ENCODE measurements at regions not wholly inside any gene's neighbourhood (a gene's known extent, or its start where the extent isn't known, plus 50 kb on each side); places are given as distances from the start of the nearest gene placed in this dataset.

GRCh38 chr18:68150961-68151360, 563.9 kb downstream of the TMX3 start:
- Histone ChIP-seq H3K4me3 (no peak overlapping the region), H3K36me3 (no peaks in the 10 kb centered on the region), H3K9me3 (no peaks in the 10 kb centered on the region), H3K4me1 (no peaks in the 10 kb centered on the region), H3K27me3 (no peaks in the 10 kb centered on the region), H3K27ac (no peak overlapping the region)
- DNase-seq = no peak
- TF ChIP-seq CTCF (IDR thresholded peaks at IDR 0.05) (no peak), POLR2A (IDR thresholded peaks at IDR 0.05) (no peak)

- H3K36me3 ChIP-seq = no peaks in the 10 kb centered on the region
- no peak overlapping the region for H3K27ac ChIP-seq
- TF ChIP-seq POLR2A (IDR thresholded peaks at IDR 0.05) = no peak
These were observed 566.0 kb downstream of the TMX3 start for GRCh38 chr18:68148863-68149262.

GRCh38 chr18:68147728-68148127, 567.2 kb downstream of the TMX3 start:
- Histone ChIP-seq H3K4me3 (no peak overlapping the region), H3K4me1 (no peaks in the 10 kb centered on the region), H3K9me3 (no peaks in the 10 kb centered on the region), H3K27me3 (no peaks in the 10 kb centered on the region), H3K27ac (no peak overlapping the region), H3K36me3 (no peaks in the 10 kb centered on the region)
- DNase-seq = no peak
- TF ChIP-seq POLR2A (IDR thresholded peaks at IDR 0.05) (no peak), CTCF (IDR thresholded peaks at IDR 0.05) (no peak)

More at GRCh38 chr18:68148863-68149262, 566.0 kb downstream of the TMX3 start:
- H3K4me3 ChIP-seq = no peak overlapping the region
- no peaks in the 10 kb centered on the region for H3K27me3 ChIP-seq
- no peaks in the 10 kb centered on the region for H3K9me3 ChIP-seq
- DNase-seq = no peak
- no peaks in the 10 kb centered on the region for H3K4me1 ChIP-seq

GRCh38 chr18:68121826-68122225, 593.1 kb downstream of the TMX3 start:
- H3K9me3 ChIP-seq = no peaks in the 10 kb centered on the region
- H3K4me1 ChIP-seq = no peaks in the 10 kb centered on the region
- TF ChIP-seq CTCF (IDR thresholded peaks at IDR 0.05) (no peak), POLR2A (IDR thresholded peaks at IDR 0.05) (no peak)
- DNase-seq = no peak
- H3K4me3 ChIP-seq = no peak overlapping the region
- no peaks in the 10 kb centered on the region for H3K36me3 ChIP-seq
- H3K27me3 ChIP-seq = no peaks in the 10 kb centered on the region
- no peak overlapping the region for H3K27ac ChIP-seq

- H3K4me3 ChIP-seq = no peak overlapping the region
- H3K36me3 ChIP-seq = no peaks in the 10 kb centered on the region
- H3K4me1 ChIP-seq = no peaks in the 10 kb centered on the region
- no peaks in the 10 kb centered on the region for H3K9me3 ChIP-seq
- TF ChIP-seq CTCF (IDR thresholded peaks at IDR 0.05) (no peak), POLR2A (IDR thresholded peaks at IDR 0.05) (no peak)
- no peak overlapping the region for H3K27ac ChIP-seq
- H3K27me3 ChIP-seq = no peaks in the 10 kb centered on the region
- no peak for DNase-seq
These were observed 593.6 kb downstream of the TMX3 start for GRCh38 chr18:68121308-68121707.

- TF ChIP-seq CTCF (IDR thresholded peaks at IDR 0.05) = no peak
- no peak for TF ChIP-seq POLR2A (IDR thresholded peaks at IDR 0.05)
- Histone ChIP-seq H3K27me3 (no peaks in the 10 kb centered on the region), H3K9me3 (no peaks in the 10 kb centered on the region), H3K4me3 (no peak overlapping the region), H3K4me1 (no peaks in the 10 kb centered on the region), H3K36me3 (no peaks in the 10 kb centered on the region), H3K27ac (no peak overlapping the region)
- DNase-seq = no peak
These were observed 598.5 kb upstream of the DSEL start for GRCh38 chr18:68114989-68115388.

All from Peyer's patch (tissue), 4 donors.